ENCODE measurements at regions not wholly inside any gene's neighbourhood (a gene's known extent, or its start where the extent isn't known, plus 50 kb on each side); places are given as distances from the start of the nearest gene placed in this dataset.
"Not testable (repeated sequence)": the region's sequence is repeated elsewhere in the genome, so short reads cannot be mapped to it uniquely, and the experiment has no call there.

- H3K4me3 ChIP-seq, result no peak overlapping the region
Measured at GRCh38 chr15:53830707-53831386, 71.4 kb upstream of the WDR72 start.

GRCh38 chr15:53829923-53830459 is 70.5 kb upstream of the WDR72 start:
- no peak for TF ChIP-seq CTCF (IDR thresholded peaks at IDR 0.05)
- peaks cover 3% of the 10 kb centered on the region for H3K4me1 ChIP-seq
- no peak overlapping the region for H3K9ac ChIP-seq (ENCODE audit: low read depth in 2 of 2, low read length in 2 of 2)
- intact Hi-C loops (cut with DNase I), result no loop called here
- H3K9me3 ChIP-seq, result no peaks in the 10 kb centered on the region
- H3K27me3 ChIP-seq, result no peaks in the 10 kb centered on the region
- no peak for DNase-seq
- H3K4me3 ChIP-seq, result no peak overlapping the region
- no peaks in the 10 kb centered on the region for H3K36me3 ChIP-seq
- no peak overlapping the region for H3K27ac ChIP-seq

More at GRCh38 chr15:53830707-53831386, 71.4 kb upstream of the WDR72 start:
- intact Hi-C loops (cut with DNase I), result no loop called here
- Histone ChIP-seq H3K27ac (no peak overlapping the region), H3K4me1 (peaks cover 3% of the 10 kb centered on the region), H3K36me3 (no peaks in the 10 kb centered on the region), H3K27me3 (no peaks in the 10 kb centered on the region), H3K9ac (ENCODE audit: low read depth in 2 of 2, low read length in 2 of 2) (no peak overlapping the region), H3K9me3 (no peaks in the 10 kb centered on the region)
- TF ChIP-seq CTCF (IDR thresholded peaks at IDR 0.05), result no peak
- peak; percentile 54 for DNase-seq

GRCh38 chr15:53829471-53829870 is 70.0 kb upstream of the WDR72 start:
- DNase-seq, result no peak
- intact Hi-C loops (cut with DNase I), result no loop called here
- no peak overlapping the region for H3K27ac ChIP-seq
- H3K4me1 ChIP-seq, result peaks cover 3% of the 10 kb centered on the region
- H3K4me3 ChIP-seq, result no peak overlapping the region
- H3K36me3 ChIP-seq, result no peaks in the 10 kb centered on the region
- no peak overlapping the region for H3K9ac ChIP-seq (ENCODE audit: low read depth in 2 of 2, low read length in 2 of 2)
- no peaks in the 10 kb centered on the region for H3K27me3 ChIP-seq
- H3K9me3 ChIP-seq, result no peaks in the 10 kb centered on the region
- no peak for TF ChIP-seq CTCF (IDR thresholded peaks at IDR 0.05)

- no peaks in the 10 kb centered on the region for H3K27me3 ChIP-seq
- no peak for DNase-seq
- intact Hi-C loops (cut with DNase I), result no loop called here
- H3K4me1 ChIP-seq, result peaks cover 3% of the 10 kb centered on the region
- no peaks in the 10 kb centered on the region for H3K36me3 ChIP-seq
- no peaks in the 10 kb centered on the region for H3K9me3 ChIP-seq
- H3K4me3 ChIP-seq, result no peak overlapping the region
- no peak for TF ChIP-seq CTCF (IDR thresholded peaks at IDR 0.05)
- no peak overlapping the region for H3K9ac ChIP-seq (ENCODE audit: low read depth in 2 of 2, low read length in 2 of 2)
- no peak overlapping the region for H3K27ac ChIP-seq
Measured at GRCh38 chr15:53827355-53827754, 67.9 kb upstream of the WDR72 start.

- Histone ChIP-seq H3K27me3 (no peaks in the 10 kb centered on the region), H3K9me3 (no peaks in the 10 kb centered on the region), H3K4me1 (no peaks in the 10 kb centered on the region), H3K36me3 (no peaks in the 10 kb centered on the region), H3K4me3 (no peak overlapping the region), H3K27ac (no peak overlapping the region), H3K9ac (ENCODE audit: low read depth in 2 of 2, low read length in 2 of 2) (no peak overlapping the region)
- DNase-seq, result no peak
- peak; percentile 36 for TF ChIP-seq CTCF (IDR thresholded peaks at IDR 0.05)
- intact Hi-C loops (cut with DNase I), result loop anchor here (5.0 to 10.0 kb wide), 2 partner anchors 153 to 1296 kb away; no protein-coding TSS in a partner anchor
Measured at GRCh38 chr15:53811530-53811929, 52.1 kb upstream of the WDR72 start.

GRCh38 chr15:53810306-53810705 is 50.8 kb upstream of the WDR72 start:
- not testable (repeated sequence) for H3K4me3 ChIP-seq; H3K9ac ChIP-seq (ENCODE audit: low read depth in 2 of 2, low read length in 2 of 2); H3K9me3 ChIP-seq; H3K4me1 ChIP-seq; H3K27ac ChIP-seq; DNase-seq; H3K27me3 ChIP-seq; H3K36me3 ChIP-seq
- intact Hi-C loops (cut with DNase I), result loop anchor here (5.0 to 10.0 kb wide), 2 partner anchors 154 to 1297 kb away; no protein-coding TSS in a partner anchor

Measured in colonic mucosa (tissue), 4 donors.